Stimulated activated CD8-positive, alpha-beta memory T cell treated with anti-CD3 and anti-CD28 coated beads, Interleukin-12 subunit alpha, Interleukin-12 subunit beta, amount 100 ng/mL, for 24 hours (primary cell): ENCODE measurements at regions not wholly inside any gene's neighbourhood (a gene's known extent, or its start where the extent isn't known, plus 50 kb on each side); places are given as distances from the start of the nearest gene placed in this dataset.
"Not testable (repeated sequence)": the region's sequence is repeated elsewhere in the genome, so short reads cannot be mapped to it uniquely, and the experiment has no call there.

ENCODE experiments used
- DNase-seq: peaks from one replicate; pipeline ENCODE4 v3.0.0-alpha.2; 2020; ENCODE audit errors: extremely low read depth

GRCh38 chr7:65798111-65799075 is 74.5 kb upstream of the VKORC1L1 start:
- DNase-seq, result no peak

- DNase-seq, result not testable (repeated sequence)
These were observed 72.7 kb upstream of the VKORC1L1 start for GRCh38 chr7:65800191-65800590.

GRCh38 chr7:65800890-65801341 is 72.0 kb upstream of the VKORC1L1 start:
- DNase-seq, result no peak

- DNase-seq, result no peak
These were observed 68.0 kb upstream of the VKORC1L1 start for GRCh38 chr7:65804887-65805286.

- not testable (repeated sequence) for DNase-seq
These were observed 65.8 kb upstream of the VKORC1L1 start for GRCh38 chr7:65807067-65807466.

- no peak for DNase-seq
These were observed 63.5 kb upstream of the VKORC1L1 start for GRCh38 chr7:65809259-65809981.

- no peak for DNase-seq
These were observed 62.9 kb upstream of the VKORC1L1 start for GRCh38 chr7:65809982-65810288.

GRCh38 chr7:65812281-65812680 is 60.6 kb upstream of the VKORC1L1 start:
- DNase-seq, result no peak

GRCh38 chr7:65814556-65815167 is 58.2 kb upstream of the VKORC1L1 start:
- DNase-seq, result not testable (repeated sequence)

GRCh38 chr7:65820287-65820950 is 52.5 kb upstream of the VKORC1L1 start:
- no peak for DNase-seq
